ENCODE measurements at regions not wholly inside any gene's neighbourhood (a gene's known extent, or its start where the extent isn't known, plus 50 kb on each side); places are given as distances from the start of the nearest gene placed in this dataset.

DNA sequence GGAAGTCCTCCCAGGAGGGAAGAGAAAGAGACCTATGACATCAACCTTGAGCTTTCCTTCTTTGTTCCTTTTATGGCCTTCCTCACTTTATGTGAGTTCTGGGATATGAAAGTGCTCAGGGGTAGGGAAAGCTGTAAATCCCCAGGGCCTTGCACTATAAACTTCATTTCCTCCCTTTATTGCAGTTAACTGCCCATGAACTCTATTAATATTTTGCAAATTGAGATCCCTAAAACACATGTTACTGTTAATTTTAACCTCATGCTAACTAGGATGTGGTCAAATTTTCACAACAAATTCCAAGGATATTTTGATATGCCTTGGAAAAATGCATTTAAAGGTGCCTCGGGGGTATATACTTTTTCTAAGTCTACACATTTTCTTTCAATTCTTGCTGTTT is 359.9 kb downstream of the OSR1 start:
- CTCF ChIA-PET: no interaction called here
- no peaks in the 10 kb centered on the region for H3K79me2 ChIP-seq (ENCODE audit: control insufficient read depth, insufficient read depth, low read length)
- TF ChIP-seq FOS (IDR thresholded peaks at IDR 0.05; ENCODE audit: borderline replicate concordance, insufficient read depth, low read length): no peak
- no peak for TF ChIP-seq JUN (IDR thresholded peaks at IDR 0.05; ENCODE audit: borderline replicate concordance, insufficient read depth, insufficient read length, low read depth)
- TF ChIP-seq MAX (IDR thresholded peaks at IDR 0.05; ENCODE audit: insufficient read depth, insufficient read length): no peak
- TF ChIP-seq POLR2A (IDR thresholded peaks at IDR 0.05; ENCODE audit: low read depth, low read length): no peak
- TF ChIP-seq CTCF (IDR thresholded peaks at IDR 0.05; ENCODE audit: extremely low read depth in 1 of 2, insufficient read depth in 1 of 2, low read depth in 1 of 2, low read length in 2 of 2): no peak
- no peak for TF ChIP-seq MYC (IDR thresholded peaks at IDR 0.05; ENCODE audit: low read depth, low read length)
- TF ChIP-seq POLR2AphosphoS5 (IDR thresholded peaks at IDR 0.05; ENCODE audit: insufficient read depth, low read depth, low read length): no peak
- no peak for TF ChIP-seq GATA2 (IDR thresholded peaks at IDR 0.05; ENCODE audit: insufficient read depth, insufficient read length, low read depth, low read length)
- no peak for TF ChIP-seq EZH2 (IDR thresholded peaks at IDR 0.05; ENCODE audit: borderline replicate concordance, low read depth, low read length, severe bottlenecking)
- POLR2A ChIA-PET: no interaction called here
- H2AFZ ChIP-seq (ENCODE audit: low read depth, low read length): no peak overlapping the region
- no peaks in the 10 kb centered on the region for H3K9me3 ChIP-seq (replicated peaks; ENCODE audit: control insufficient read depth, insufficient read depth, low read length)
- no peak for DNase-seq (ENCODE audit: low read depth, low spot score)
- intact Hi-C loops (cut with micrococcal nuclease) (no loop called here), dilution Hi-C loops (cut with MboI; ENCODE audit: extremely low pct_ligation_motif_present, low sequenced_read_pairs) (no loop called here)
- H3K36me3 ChIP-seq (ENCODE audit: control insufficient read depth in 2 of 2, extremely low read depth in 1 of 2, insufficient read depth in 2 of 2, low read length in 2 of 2): no peaks in the 10 kb centered on the region
- no TSS peak for BruUV-seq (replicated peaks)
- no peak for FAIRE-seq
- H3K4me3 ChIP-seq (replicated peaks in 1 of 3; ENCODE audit: insufficient read depth in 1 of 3, low read depth in 1 of 3, low read length in 3 of 3): no peak overlapping the region
- H3K27ac ChIP-seq (ENCODE audit: insufficient read depth, low read depth, low read length): no peak overlapping the region
- H3K27me3 ChIP-seq (ENCODE audit: control insufficient read depth in 2 of 2, insufficient read depth in 2 of 2, low read length in 2 of 2): no peaks in the 10 kb centered on the region
- H3K4me2 ChIP-seq (ENCODE audit: insufficient read depth, low read length): no peak overlapping the region
- H4K20me1 ChIP-seq (replicated peaks; ENCODE audit: control insufficient read depth, extremely low read depth, insufficient read depth, low read length): no peaks in the 10 kb centered on the region
- H3K4me1 ChIP-seq (ENCODE audit: control insufficient read depth, extremely low read depth, insufficient read depth, low read length): no peaks in the 10 kb centered on the region
- no peaks in the 10 kb centered on the region for H3K9me1 ChIP-seq (replicated peaks; ENCODE audit: control insufficient read depth, extremely low read depth, insufficient read depth, low read length)
- no peak overlapping the region for H3K9ac ChIP-seq (replicated peaks; ENCODE audit: extremely low read depth, insufficient read depth, low read length)

Data from endothelial cell of umbilical vein (primary cell).